HG02610 (cell line): ENCODE measurements at regions not wholly inside any gene's neighbourhood (a gene's known extent, or its start where the extent isn't known, plus 50 kb on each side); places are given as distances from the start of the nearest gene placed in this dataset.
"Not testable (repeated sequence)": the region's sequence is repeated elsewhere in the genome, so short reads cannot be mapped to it uniquely, and the experiment has no call there.

Experiments
- ATAC-seq: cut with Tn5 transposase; IDR thresholded peaks from one replicate; pipeline ENCODE4 v1.9.1; 2021; ENCODE audit warnings: mild to moderate bottlenecking, moderate library complexity; ENCODE audit not compliant: unreplicated experiment

- ATAC-seq = no peak
Measured at GRCh38 chr11:106551744-106552673, 466.3 kb downstream of the GUCY1A2 start.

DNA sequence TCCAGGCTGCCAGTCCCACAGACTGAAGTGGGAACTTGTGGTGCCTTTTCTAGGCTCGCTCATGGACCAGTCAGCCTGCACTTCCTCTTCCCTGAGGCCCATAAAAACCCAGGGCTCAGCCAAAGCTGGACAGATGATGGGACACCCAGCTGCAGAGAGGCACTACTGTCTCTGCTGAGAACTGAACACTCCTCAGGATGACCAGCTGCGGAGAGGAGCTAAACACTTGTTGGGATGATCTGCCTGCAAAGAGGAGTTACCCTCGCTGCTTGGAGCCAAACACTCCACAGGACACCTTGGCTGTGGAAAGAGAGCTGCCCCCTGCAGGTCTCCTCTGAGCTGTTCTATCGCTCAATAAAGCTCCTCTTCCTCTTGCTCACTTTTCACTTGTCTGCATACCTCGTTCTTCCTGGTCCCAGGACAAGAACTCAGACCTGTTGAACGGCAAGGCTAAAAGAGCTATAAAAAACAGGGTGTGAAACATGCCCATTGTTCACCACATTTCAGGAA is 465.5 kb downstream of the GUCY1A2 start:
- no peak for ATAC-seq

DNA sequence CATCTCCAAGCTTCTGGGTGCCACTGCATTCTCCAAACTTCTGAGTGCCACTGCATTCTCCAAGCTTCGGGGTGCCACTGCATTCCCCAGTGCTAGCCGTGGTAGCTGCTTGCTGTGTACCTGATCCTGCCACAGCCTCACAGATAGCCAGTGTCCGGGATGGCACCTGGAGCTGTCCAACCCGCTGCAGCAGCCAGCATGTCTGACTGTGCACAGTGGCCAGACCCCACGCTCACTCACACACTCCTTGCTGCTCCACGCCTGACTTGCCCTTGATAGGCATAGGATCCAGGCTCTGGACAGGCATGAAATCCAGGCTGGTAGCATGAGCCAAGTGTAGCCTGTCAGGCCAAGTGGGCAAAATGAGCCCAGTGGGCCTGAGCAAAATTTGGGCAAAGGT is 465.0 kb downstream of the GUCY1A2 start:
- ATAC-seq = no peak

DNA sequence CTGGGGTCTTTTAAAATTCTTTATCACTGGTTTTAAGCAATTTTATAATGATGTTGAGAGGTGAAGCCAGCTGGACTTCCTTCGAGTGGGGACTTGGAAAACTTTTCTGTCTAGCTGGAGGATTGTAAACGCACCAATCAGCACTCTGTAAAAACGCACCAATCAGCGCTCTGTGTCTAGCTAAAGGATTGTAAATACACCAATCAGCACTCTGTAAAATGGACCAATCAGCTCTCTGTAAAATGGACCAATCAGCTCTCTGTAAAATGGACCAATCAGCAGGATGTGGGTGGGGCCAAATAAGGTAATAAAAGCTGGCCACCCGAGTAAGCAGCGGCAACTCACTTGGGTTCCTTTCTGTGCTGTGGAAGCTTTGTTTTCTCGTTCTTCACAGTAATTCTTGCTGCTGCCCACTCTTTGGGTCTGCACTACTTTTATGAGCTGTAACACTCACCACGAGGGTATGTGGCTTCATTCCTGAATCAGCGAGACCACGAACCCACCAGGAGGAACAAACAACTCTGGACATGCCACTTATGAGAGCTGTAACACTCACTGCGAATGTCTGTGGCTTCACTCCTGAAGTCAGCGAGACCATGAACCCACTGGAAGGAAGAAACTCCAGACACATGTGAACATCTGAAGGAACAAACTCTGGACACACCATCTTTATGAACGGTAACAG is 462.6 kb downstream of the GUCY1A2 start:
- ATAC-seq = not testable (repeated sequence)

- ATAC-seq = no peak
Measured at GRCh38 chr11:106565326-106565725, 452.9 kb downstream of the GUCY1A2 start.

DNA sequence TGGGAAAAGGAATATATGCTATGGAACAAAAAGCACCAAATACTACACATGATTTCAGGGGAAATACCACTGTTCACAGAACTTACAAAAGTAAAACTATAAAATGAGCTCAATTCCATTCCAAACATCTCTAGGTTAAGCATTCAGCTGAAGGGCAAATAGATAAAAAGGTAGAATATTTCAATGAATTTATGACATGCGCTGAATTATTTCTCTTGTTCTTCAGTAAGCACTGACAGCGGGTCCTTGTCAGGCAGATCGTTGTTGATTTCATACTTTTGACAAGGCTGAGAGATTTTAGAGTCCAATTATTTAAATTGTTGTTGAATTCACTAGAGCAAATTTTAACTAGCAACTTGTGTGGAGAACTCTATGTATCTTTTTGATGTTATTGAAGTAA is 449.6 kb downstream of the GUCY1A2 start:
- ATAC-seq = no peak

GRCh38 chr11:106577384-106577783 is 440.9 kb downstream of the GUCY1A2 start:
- not testable (repeated sequence) for ATAC-seq

GRCh38 chr11:106581399-106581798 is 436.9 kb downstream of the GUCY1A2 start:
- ATAC-seq = no peak

GRCh38 chr11:106585061-106585460 is 433.2 kb downstream of the GUCY1A2 start:
- ATAC-seq = no peak

- ATAC-seq = no peak
Measured at GRCh38 chr11:106594751-106595351, 423.4 kb downstream of the GUCY1A2 start.

DNA sequence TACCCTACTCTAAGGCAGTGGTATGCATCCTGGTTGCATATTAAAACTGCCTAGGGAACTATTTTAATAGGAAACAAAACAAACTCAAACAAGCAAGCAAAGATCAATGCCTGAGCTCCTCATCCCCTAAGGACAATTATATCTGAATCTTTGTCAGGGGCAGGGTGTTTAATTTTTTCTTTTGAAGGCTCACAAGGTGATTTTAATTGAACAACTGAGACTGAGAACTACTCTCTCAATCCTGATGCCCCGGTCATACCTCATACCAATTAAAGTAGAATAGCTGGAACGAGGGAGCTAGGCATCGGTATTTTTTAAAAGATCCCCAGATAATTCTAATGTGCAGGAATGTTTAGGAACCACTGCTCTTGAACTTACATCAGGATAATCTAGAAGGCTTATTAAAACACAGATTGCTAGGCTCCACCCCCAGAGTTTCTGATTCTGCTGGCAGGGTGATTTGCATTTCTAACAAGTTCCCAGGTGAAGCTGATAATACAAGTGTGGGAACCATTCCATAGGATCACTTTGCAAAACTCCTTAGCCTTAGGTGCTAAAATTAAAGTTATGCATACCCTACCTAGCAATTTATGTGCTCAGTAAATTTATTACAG is 416.5 kb downstream of the GUCY1A2 start:
- no peak for ATAC-seq

DNA sequence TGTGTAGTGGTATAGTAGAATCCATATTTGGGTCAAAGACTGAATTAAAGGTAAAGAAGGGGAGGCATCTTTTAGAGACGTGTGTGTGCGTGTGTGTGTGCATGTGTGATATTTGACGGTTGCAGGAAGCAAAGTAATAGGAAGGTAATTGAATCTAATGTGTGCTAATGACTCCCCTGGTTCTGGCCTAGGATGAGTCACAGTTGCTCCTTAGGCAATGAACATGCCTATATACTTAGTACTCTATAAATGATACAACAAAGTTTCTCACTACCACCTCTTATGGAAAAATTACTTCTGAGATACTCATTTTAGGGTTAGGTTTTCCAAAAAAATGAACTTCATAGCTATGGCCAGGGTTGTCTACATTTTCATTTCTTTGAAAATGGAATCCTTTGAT is 409.6 kb downstream of the GUCY1A2 start:
- no peak for ATAC-seq

GRCh38 chr11:106614262-106614661 is 404.0 kb downstream of the GUCY1A2 start:
- no peak for ATAC-seq

- ATAC-seq = no peak
Measured at GRCh38 chr11:106619320-106619990, 398.8 kb downstream of the GUCY1A2 start.

- no peak for ATAC-seq
Measured at GRCh38 chr11:106621484-106621883, 396.8 kb downstream of the GUCY1A2 start.
